Karpas-422 (cell line): ENCODE measurements at regions not wholly inside any gene's neighbourhood (a gene's known extent, or its start where the extent isn't known, plus 50 kb on each side); places are given as distances from the start of the nearest gene placed in this dataset.

Experiments
- DNase-seq: peaks from one replicate; pipeline ENCODE4 v3.0.0-alpha.2; 2015
- H2AFZ ChIP-seq: fragments of 200-600 bp; sonication (generic); 2 replicates; pipeline ENCODE4 v1.6.1; 2014; ENCODE audit warnings: antibody characterized with exemption, low read length, mixed read lengths
- H3K27ac ChIP-seq: fragments of 200-600 bp; sonication (generic); 2 replicates; pipeline ENCODE4 v1.5.1; 2014; ENCODE audit warnings: mild to moderate bottlenecking, low read length, moderate library complexity
- H3K27me3 ChIP-seq: fragments of 200-600 bp; sonication (generic); 2 replicates; pipeline ENCODE4 v1.6.1; 2014; ENCODE audit warnings: low read length, mixed read lengths
- H3K36me3 ChIP-seq: fragments of 200-600 bp; sonication (generic); 2 replicates; pipeline ENCODE4 v1.6.1; 2014; ENCODE audit warnings: low read length, mixed read lengths; ENCODE audit not compliant: insufficient read depth
- H3K4me1 ChIP-seq: fragments of 200-600 bp; sonication (generic); 2 replicates; pipeline ENCODE4 v1.6.1; 2014; ENCODE audit warnings: mild to moderate bottlenecking, low read length, mixed read lengths
- H3K4me2 ChIP-seq: fragments of 200-600 bp; sonication (generic); 2 replicates; pipeline ENCODE4 v1.6.1; 2014; ENCODE audit warnings: low read length, low read depth, mild to moderate bottlenecking; ENCODE audit not compliant: poor library complexity, severe bottlenecking
- H3K4me3 ChIP-seq: fragments of 200-600 bp; sonication (generic); 2 replicates; pipeline ENCODE4 v1.5.1; 2014; ENCODE audit warnings: mild to moderate bottlenecking, antibody characterized with exemption, low read length, mixed read lengths
- H3K79me2 ChIP-seq: fragments of 200-600 bp; sonication (generic); 2 replicates; pipeline ENCODE4 v1.6.1; 2014; ENCODE audit warnings: mild to moderate bottlenecking, low read length, mixed read lengths
- H3K9ac ChIP-seq: fragments of 200-600 bp; sonication (generic); 2 replicates; pipeline ENCODE4 v1.6.0; 2014; ENCODE audit warnings: low read length
- H3K9me2 ChIP-seq: fragments of 200-600 bp; sonication (generic), shearing (Covaris generic); replicated peaks from 2 replicates; pipeline ENCODE4 v1.6.0; 2014; ENCODE audit warnings: mild to moderate bottlenecking, low read length, moderate library complexity; ENCODE audit not compliant: insufficient read depth
- H3K9me3 ChIP-seq: fragments of 300-700, 200-600 bp; sonication (generic); 2 replicates; pipeline ENCODE4 v1.6.1; 2014; ENCODE audit warnings: low read length, mixed read lengths
- H4K20me1 ChIP-seq: fragments of 200-600 bp; sonication (generic); 2 replicates; pipeline ENCODE4 v1.6.1; 2014; ENCODE audit warnings: mild to moderate bottlenecking, antibody characterized with exemption, low read length, low read depth; ENCODE audit not compliant: insufficient read depth

- no peak for DNase-seq
- Histone ChIP-seq H3K4me3 (no peak overlapping the region), H3K9ac (no peak overlapping the region), H3K4me1 (no peaks in the 10 kb centered on the region), H2AFZ (no peak overlapping the region), H3K9me2 (no peaks in the 10 kb centered on the region), H3K9me3 (no peaks in the 10 kb centered on the region), H3K27me3 (no peaks in the 10 kb centered on the region), H4K20me1 (no peaks in the 10 kb centered on the region), H3K79me2 (no peaks in the 10 kb centered on the region), H3K4me2 (no peak overlapping the region), H3K27ac (no peak overlapping the region), H3K36me3 (no peaks in the 10 kb centered on the region)
These were observed 590.4 kb upstream of the PLXNA2 start for GRCh38 chr1:208834381-208835096.

GRCh38 chr1:208835097-208835463 lies 590.9 kb upstream of the PLXNA2 start:
- Histone ChIP-seq H3K36me3 (no peaks in the 10 kb centered on the region), H2AFZ (no peak overlapping the region), H3K4me1 (no peaks in the 10 kb centered on the region), H3K9ac (no peak overlapping the region), H4K20me1 (no peaks in the 10 kb centered on the region), H3K27me3 (no peaks in the 10 kb centered on the region), H3K4me2 (no peak overlapping the region), H3K9me2 (no peaks in the 10 kb centered on the region), H3K4me3 (no peak overlapping the region), H3K79me2 (no peaks in the 10 kb centered on the region), H3K27ac (no peak overlapping the region), H3K9me3 (no peaks in the 10 kb centered on the region)
- DNase-seq, result no peak

GRCh38 chr1:208835781-208836180 lies 591.6 kb upstream of the PLXNA2 start:
- H2AFZ ChIP-seq, result no peak overlapping the region
- no peaks in the 10 kb centered on the region for H4K20me1 ChIP-seq
- H3K4me3 ChIP-seq, result no peak overlapping the region
- no peaks in the 10 kb centered on the region for H3K79me2 ChIP-seq
- no peak for DNase-seq
- no peak overlapping the region for H3K27ac ChIP-seq
- H3K9ac ChIP-seq, result no peak overlapping the region
- no peaks in the 10 kb centered on the region for H3K36me3 ChIP-seq
- no peaks in the 10 kb centered on the region for H3K4me1 ChIP-seq
- no peaks in the 10 kb centered on the region for H3K9me3 ChIP-seq
- no peaks in the 10 kb centered on the region for H3K27me3 ChIP-seq
- no peak overlapping the region for H3K4me2 ChIP-seq
- H3K9me2 ChIP-seq, result no peaks in the 10 kb centered on the region

GRCh38 chr1:208837242-208837641 lies 593.1 kb upstream of the PLXNA2 start:
- no peak overlapping the region for H2AFZ ChIP-seq
- no peak for DNase-seq
- H4K20me1 ChIP-seq, result no peaks in the 10 kb centered on the region
- no peaks in the 10 kb centered on the region for H3K9me2 ChIP-seq
- no peak overlapping the region for H3K4me2 ChIP-seq
- H3K9me3 ChIP-seq, result no peaks in the 10 kb centered on the region
- H3K4me1 ChIP-seq, result no peaks in the 10 kb centered on the region
- no peak overlapping the region for H3K4me3 ChIP-seq
- no peak overlapping the region for H3K9ac ChIP-seq
- H3K27me3 ChIP-seq, result no peaks in the 10 kb centered on the region
- H3K36me3 ChIP-seq, result no peaks in the 10 kb centered on the region
- H3K79me2 ChIP-seq, result no peaks in the 10 kb centered on the region
- no peak overlapping the region for H3K27ac ChIP-seq

- H3K36me3 ChIP-seq, result no peaks in the 10 kb centered on the region
- H3K4me2 ChIP-seq, result no peak overlapping the region
- no peaks in the 10 kb centered on the region for H3K4me1 ChIP-seq
- no peaks in the 10 kb centered on the region for H4K20me1 ChIP-seq
- H3K9me2 ChIP-seq, result no peaks in the 10 kb centered on the region
- H3K4me3 ChIP-seq, result no peak overlapping the region
- DNase-seq, result no peak
- no peaks in the 10 kb centered on the region for H3K27me3 ChIP-seq
- no peaks in the 10 kb centered on the region for H3K9me3 ChIP-seq
- H3K9ac ChIP-seq, result no peak overlapping the region
- H2AFZ ChIP-seq, result no peak overlapping the region
- no peak overlapping the region for H3K27ac ChIP-seq
- H3K79me2 ChIP-seq, result no peaks in the 10 kb centered on the region
These were observed 597.3 kb upstream of the PLXNA2 start for GRCh38 chr1:208841436-208841835.

GRCh38 chr1:208842451-208842850 lies 598.3 kb upstream of the PLXNA2 start:
- no peaks in the 10 kb centered on the region for H3K9me3 ChIP-seq
- H3K4me3 ChIP-seq, result no peak overlapping the region
- H4K20me1 ChIP-seq, result no peaks in the 10 kb centered on the region
- H3K27me3 ChIP-seq, result no peaks in the 10 kb centered on the region
- H3K27ac ChIP-seq, result no peak overlapping the region
- no peaks in the 10 kb centered on the region for H3K79me2 ChIP-seq
- no peaks in the 10 kb centered on the region for H3K36me3 ChIP-seq
- H3K9me2 ChIP-seq, result no peaks in the 10 kb centered on the region
- H3K4me1 ChIP-seq, result no peaks in the 10 kb centered on the region
- no peak overlapping the region for H2AFZ ChIP-seq
- no peak overlapping the region for H3K4me2 ChIP-seq
- no peak for DNase-seq
- H3K9ac ChIP-seq, result no peak overlapping the region

GRCh38 chr1:208844158-208844557 lies 600.0 kb upstream of the PLXNA2 start:
- Histone ChIP-seq H3K4me1 (no peaks in the 10 kb centered on the region), H4K20me1 (no peaks in the 10 kb centered on the region), H3K4me3 (no peak overlapping the region), H2AFZ (no peak overlapping the region), H3K4me2 (no peak overlapping the region), H3K36me3 (no peaks in the 10 kb centered on the region), H3K9me2 (no peaks in the 10 kb centered on the region), H3K9me3 (no peaks in the 10 kb centered on the region), H3K9ac (no peak overlapping the region), H3K27ac (no peak overlapping the region), H3K79me2 (no peaks in the 10 kb centered on the region), H3K27me3 (no peaks in the 10 kb centered on the region)
- no peak for DNase-seq

GRCh38 chr1:208848854-208849253 lies 604.7 kb upstream of the PLXNA2 start:
- Histone ChIP-seq H3K27me3 (no peaks in the 10 kb centered on the region), H4K20me1 (no peaks in the 10 kb centered on the region), H3K27ac (no peak overlapping the region), H3K4me3 (no peak overlapping the region), H3K4me2 (no peak overlapping the region), H3K9me3 (no peaks in the 10 kb centered on the region), H2AFZ (no peak overlapping the region), H3K9me2 (no peaks in the 10 kb centered on the region), H3K4me1 (no peaks in the 10 kb centered on the region), H3K9ac (no peak overlapping the region), H3K79me2 (no peaks in the 10 kb centered on the region), H3K36me3 (no peaks in the 10 kb centered on the region)
- DNase-seq, result no peak

GRCh38 chr1:208850442-208850841 lies 606.3 kb upstream of the PLXNA2 start:
- no peaks in the 10 kb centered on the region for H4K20me1 ChIP-seq
- H3K4me2 ChIP-seq, result no peak overlapping the region
- no peak overlapping the region for H2AFZ ChIP-seq
- H3K9me3 ChIP-seq, result no peaks in the 10 kb centered on the region
- H3K36me3 ChIP-seq, result no peaks in the 10 kb centered on the region
- DNase-seq, result no peak
- no peaks in the 10 kb centered on the region for H3K27me3 ChIP-seq
- no peak overlapping the region for H3K27ac ChIP-seq
- no peak overlapping the region for H3K4me3 ChIP-seq
- H3K9me2 ChIP-seq, result no peaks in the 10 kb centered on the region
- no peak overlapping the region for H3K9ac ChIP-seq
- no peaks in the 10 kb centered on the region for H3K4me1 ChIP-seq
- H3K79me2 ChIP-seq, result no peaks in the 10 kb centered on the region
